ENCODE measurements at regions not wholly inside any gene's neighbourhood (a gene's known extent, or its start where the extent isn't known, plus 50 kb on each side); places are given as distances from the start of the nearest gene placed in this dataset.

DNA sequence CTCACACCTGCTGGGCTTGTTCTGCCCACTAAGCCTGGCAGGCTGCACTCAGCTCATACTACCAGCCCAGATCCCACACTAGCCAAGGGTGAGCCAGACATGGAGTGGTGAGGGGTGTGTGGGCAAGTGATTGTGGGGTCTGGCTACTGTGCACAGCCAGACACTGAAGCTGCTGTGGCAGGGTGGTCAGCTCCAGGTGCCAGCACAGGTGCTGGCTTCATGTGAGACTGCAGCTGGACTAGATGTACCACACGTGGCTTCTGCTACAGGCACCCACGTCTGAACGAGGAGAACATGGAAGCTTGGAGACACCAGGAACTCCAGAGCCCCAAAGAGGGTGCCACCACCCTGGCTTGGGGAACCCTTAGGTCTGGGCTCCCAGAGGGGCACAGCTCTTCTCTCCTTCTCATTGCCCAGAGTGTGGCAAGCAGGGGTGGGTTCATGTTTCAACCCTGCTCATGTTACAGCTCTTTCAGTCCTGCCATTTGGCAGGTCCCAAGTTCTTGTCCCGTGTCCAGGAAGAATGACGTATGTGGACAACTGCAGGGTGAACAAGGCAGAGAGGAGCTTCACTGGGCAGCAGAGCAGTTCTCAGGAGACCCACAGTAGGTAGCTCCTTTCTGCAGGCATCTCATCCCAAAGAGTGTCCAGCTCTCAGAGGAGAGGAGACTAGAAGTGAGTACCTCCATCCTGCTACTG, 1624.2 kb upstream of the TMEFF2 start:
- Histone ChIP-seq H3K79me2 (ENCODE audit: control insufficient read depth, insufficient read depth, low read length) (no peaks in the 10 kb centered on the region), H3K4me2 (replicated peaks; ENCODE audit: low read depth, low read length, poor library complexity, severe bottlenecking) (no peak overlapping the region), H3K4me1 (ENCODE audit: control insufficient read depth in 2 of 2, insufficient read depth in 2 of 2, low read length in 2 of 2) (no peaks in the 10 kb centered on the region), H4K20me1 (ENCODE audit: control insufficient read depth, insufficient read depth, low read length, poor library complexity, severe bottlenecking) (no peaks in the 10 kb centered on the region), H3K9me3 (ENCODE audit: control extremely low read depth in 1 of 3, control insufficient read depth in 2 of 3, insufficient read depth in 1 of 3, low read length in 2 of 3) (peaks cover 0 to 16% (median 0%) of the 10 kb centered on the region in 3 donors), H3K9ac (ENCODE audit: low read length) (no peak overlapping the region), H3K27ac (ENCODE audit: low read length in 2 of 2) (no peak overlapping the region), H3K27me3 (replicated peaks in 1 of 4; ENCODE audit: control extremely low read depth in 1 of 4, control insufficient read depth in 3 of 4, insufficient read depth in 4 of 4, low read length in 3 of 4) (no peaks in the 10 kb centered on the region), H3K4me3 (ENCODE audit: control extremely low read depth in 1 of 5, extremely low read depth in 1 of 5, insufficient read depth in 1 of 5, low read depth in 2 of 5, low read length in 4 of 5) (no peak overlapping the region), H2AFZ (ENCODE audit: insufficient read depth, low read depth, low read length, poor library complexity, severe bottlenecking) (no peak overlapping the region), H3K36me3 (replicated peaks in 1 of 2; ENCODE audit: control extremely low read depth in 1 of 2, control insufficient read depth in 1 of 2, extremely low read depth in 1 of 2, insufficient read depth in 2 of 2, low read length in 1 of 2) (no peaks in the 10 kb centered on the region)
- no peak overlapping the region for H3K4me3 Mint-ChIP-seq
- POLR2A ChIA-PET: no interaction called here
- no peak for TF ChIP-seq EZH2 (IDR thresholded peaks at IDR 0.05; ENCODE audit: borderline replicate concordance, insufficient read depth, low read depth, low read length, poor library complexity, severe bottlenecking)
- TF ChIP-seq, protein P1, sequence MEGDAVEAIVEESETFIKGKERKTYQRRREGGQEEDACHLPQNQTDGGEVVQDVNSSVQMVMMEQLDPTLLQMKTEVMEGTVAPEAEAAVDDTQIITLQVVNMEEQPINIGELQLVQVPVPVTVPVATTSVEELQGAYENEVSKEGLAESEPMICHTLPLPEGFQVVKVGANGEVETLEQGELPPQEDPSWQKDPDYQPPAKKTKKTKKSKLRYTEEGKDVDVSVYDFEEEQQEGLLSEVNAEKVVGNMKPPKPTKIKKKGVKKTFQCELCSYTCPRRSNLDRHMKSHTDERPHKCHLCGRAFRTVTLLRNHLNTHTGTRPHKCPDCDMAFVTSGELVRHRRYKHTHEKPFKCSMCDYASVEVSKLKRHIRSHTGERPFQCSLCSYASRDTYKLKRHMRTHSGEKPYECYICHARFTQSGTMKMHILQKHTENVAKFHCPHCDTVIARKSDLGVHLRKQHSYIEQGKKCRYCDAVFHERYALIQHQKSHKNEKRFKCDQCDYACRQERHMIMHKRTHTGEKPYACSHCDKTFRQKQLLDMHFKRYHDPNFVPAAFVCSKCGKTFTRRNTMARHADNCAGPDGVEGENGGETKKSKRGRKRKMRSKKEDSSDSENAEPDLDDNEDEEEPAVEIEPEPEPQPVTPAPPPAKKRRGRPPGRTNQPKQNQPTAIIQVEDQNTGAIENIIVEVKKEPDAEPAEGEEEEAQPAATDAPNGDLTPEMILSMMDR (IDR thresholded peaks at IDR 0.05): no peak
- ATAC-seq (ENCODE audit: low read depth) (no peak), DNase-seq (no peak)
- intact Hi-C loops (cut with micrococcal nuclease): no loop called here
- no peaks in the 10 kb centered on the region for H3K4me1 Mint-ChIP-seq
- WGBS (ENCODE audit: insufficient coverage): 91% methylated on average over 5 of the region's 5 CpGs
- no peaks in the 10 kb centered on the region for H3K27me3 Mint-ChIP-seq
- H3K9me3 Mint-ChIP-seq (ENCODE audit: insufficient read depth): peaks cover 5% of the 10 kb centered on the region
- CTCF ChIA-PET: no interaction called here
- no peak overlapping the region for H3K27ac Mint-ChIP-seq

DNA sequence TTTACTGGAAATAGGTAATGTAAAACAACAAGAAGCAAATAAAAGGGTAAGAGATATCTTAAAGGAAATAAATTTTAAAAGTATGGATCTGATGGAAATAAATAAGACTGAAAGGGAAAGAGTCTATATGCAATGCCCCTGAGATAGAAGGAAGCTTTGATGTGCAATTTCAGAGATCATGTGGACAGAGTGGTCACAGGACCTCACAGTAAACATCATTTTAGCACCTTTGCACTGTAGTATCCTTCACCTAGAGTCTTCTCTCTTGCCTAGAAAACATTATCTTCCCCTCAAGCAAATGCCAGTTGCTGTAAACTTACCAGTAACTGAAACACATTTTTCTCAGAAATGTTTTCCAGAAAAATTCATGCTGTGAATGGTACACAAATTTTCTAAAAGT, 1621.3 kb upstream of the TMEFF2 start:
- ChIA-PET POLR2A (no interaction called here), CTCF (no interaction called here)
- no peak for TF ChIP-seq EZH2 (IDR thresholded peaks at IDR 0.05; ENCODE audit: borderline replicate concordance, insufficient read depth, low read depth, low read length, poor library complexity, severe bottlenecking)
- TF ChIP-seq, protein P1 (IDR thresholded peaks at IDR 0.05): no peak
- intact Hi-C loops (cut with micrococcal nuclease): no loop called here
- H3K4me2 ChIP-seq (replicated peaks; ENCODE audit: low read depth, low read length, poor library complexity, severe bottlenecking): no peak overlapping the region
- H3K79me2 ChIP-seq (ENCODE audit: control insufficient read depth, insufficient read depth, low read length): no peaks in the 10 kb centered on the region
- no peaks in the 10 kb centered on the region for H4K20me1 ChIP-seq (ENCODE audit: control insufficient read depth, insufficient read depth, low read length, poor library complexity, severe bottlenecking)
- Mint-ChIP-seq H3K27ac (no peak overlapping the region), H3K4me3 (no peak overlapping the region), H3K4me1 (no peaks in the 10 kb centered on the region), H3K9me3 (ENCODE audit: insufficient read depth) (no peaks in the 10 kb centered on the region), H3K27me3 (no peaks in the 10 kb centered on the region)
- H3K36me3 ChIP-seq (replicated peaks in 1 of 2; ENCODE audit: control extremely low read depth in 1 of 2, control insufficient read depth in 1 of 2, extremely low read depth in 1 of 2, insufficient read depth in 2 of 2, low read length in 1 of 2): no peaks in the 10 kb centered on the region
- H3K9me3 ChIP-seq (ENCODE audit: control extremely low read depth in 1 of 3, control insufficient read depth in 2 of 3, insufficient read depth in 1 of 3, low read length in 2 of 3): peaks cover 0 to 16% (median 0%) of the 10 kb centered on the region in 3 donors
- H2AFZ ChIP-seq (ENCODE audit: insufficient read depth, low read depth, low read length, poor library complexity, severe bottlenecking): no peak overlapping the region
- H3K4me3 ChIP-seq (ENCODE audit: control extremely low read depth in 1 of 5, extremely low read depth in 1 of 5, insufficient read depth in 1 of 5, low read depth in 2 of 5, low read length in 4 of 5): no peak overlapping the region
- no peaks in the 10 kb centered on the region for H3K4me1 ChIP-seq (ENCODE audit: control insufficient read depth in 2 of 2, insufficient read depth in 2 of 2, low read length in 2 of 2)
- H3K27me3 ChIP-seq (replicated peaks in 1 of 4; ENCODE audit: control extremely low read depth in 1 of 4, control insufficient read depth in 3 of 4, insufficient read depth in 4 of 4, low read length in 3 of 4): no peaks in the 10 kb centered on the region
- no peak overlapping the region for H3K9ac ChIP-seq (ENCODE audit: low read length)
- no peak overlapping the region for H3K27ac ChIP-seq (ENCODE audit: low read length in 2 of 2)
- no peak for DNase-seq
- ATAC-seq (ENCODE audit: low read depth): no peak

Measured in B cell (primary cell).